ENCODE measurements at regions not wholly inside any gene's neighbourhood (a gene's known extent, or its start where the extent isn't known, plus 50 kb on each side); places are given as distances from the start of the nearest gene placed in this dataset.
A peak's percentile ranks its signal among the peaks of the same experiment; 100 is the strongest.

- H2BK12ac ChIP-seq (ENCODE audit: low read depth, low read length), result peak overlapping the region; percentile 52; the same call in 1 of the 2 replicates
- peak overlapping the region; percentile 35; the same call in 1 of the 2 replicates for H3K18ac ChIP-seq (ENCODE audit: extremely low read depth, low read length)
- WGBS, 2 experiments (ENCODE audit: extremely low coverage in 1 of 2, insufficient coverage in 1 of 2, insufficient read length in 1 of 2, insufficient replicate concordance in 2 of 2, low coverage in 1 of 2, low lambda C conversion rate in 2 of 2, missing lambda C conversion rate in 1 of 2), result 55% methylated on average over 3 of the region's 3 CpGs; no CpG with 5 or more reads in 1 of the 2 experiments
- peak overlapping the region; percentile 55 for H4K91ac ChIP-seq (replicated peaks; ENCODE audit: insufficient read length, low read length)
- CTCF ChIA-PET (ENCODE audit: partially characterized antibody), result interaction anchor here (0.6 to 2.3 kb wide), 10 partner anchors 20 to 400 kb away, joined by 3 to 9 read pairs (median 3); no protein-coding TSS in a partner anchor
- no peak overlapping the region for H3K14ac ChIP-seq (ENCODE audit: insufficient read length)
- peak; percentile 32 for FAIRE-seq
- DNase-seq (ENCODE audit: low read depth in 1 of 2, low spot score in 2 of 2), result no peak
- H3K4ac ChIP-seq (replicated peaks; ENCODE audit: insufficient read length, low read depth, low read length), result no peak overlapping the region
- H3K79me1 ChIP-seq (ENCODE audit: low read depth, low read length), result no peaks in the 10 kb centered on the region
- H3K4me3 ChIP-seq (ENCODE audit: extremely low read depth in 1 of 4, insufficient read depth in 2 of 4, low read depth in 3 of 4, low read length in 4 of 4), result peak overlapping the region in 1 of 4 experiments; percentile 6; a peak in 1 of 8 replicates
- H4K20me1 ChIP-seq (replicated peaks in 1 of 2; ENCODE audit: control insufficient read depth in 1 of 2, insufficient read depth in 2 of 2, low read length in 2 of 2), result no peaks in the 10 kb centered on the region
- no peak overlapping the region for H3K23ac ChIP-seq (ENCODE audit: insufficient read length)
- H3K36me3 ChIP-seq (ENCODE audit: control insufficient read depth in 2 of 4, insufficient read depth in 4 of 4, low read length in 3 of 4), result no peaks in the 10 kb centered on the region; a peak in 1 of 8 replicates
- no peak overlapping the region for H2BK20ac ChIP-seq (ENCODE audit: low read length)
- peak overlapping the region in 1 of 2 experiments; percentile 7; a peak in 1 of 4 replicates for H3K4me2 ChIP-seq (ENCODE audit: insufficient read depth in 1 of 2, low read depth in 2 of 2, low read length in 2 of 2)
- H4K8ac ChIP-seq (ENCODE audit: extremely low read depth, insufficient read depth, low read length), result no peak overlapping the region
- H4K5ac ChIP-seq (ENCODE audit: insufficient read length, low read depth, low read length), result no peak overlapping the region
- H3K27me3 ChIP-seq (replicated peaks in 1 of 4; ENCODE audit: control insufficient read depth in 3 of 4, extremely low read depth in 1 of 4, insufficient read depth in 3 of 4, low read length in 3 of 4), result no peaks in the 10 kb centered on the region
- no peak overlapping the region for H2BK120ac ChIP-seq (replicated peaks; ENCODE audit: low read depth, low read length)
- no peaks in the 10 kb centered on the region for H3K23me2 ChIP-seq (ENCODE audit: low read depth, low read length)
- peak overlapping the region; percentile 12; the same call in 1 of the 2 replicates for H2BK15ac ChIP-seq (ENCODE audit: low read length)
- peaks cover 2 to 10% (median 5%) of the 10 kb centered on the region in 4 experiments; a peak in 4 of 7 replicates for H3K4me1 ChIP-seq (replicated peaks in 1 of 4; ENCODE audit: control insufficient read depth in 3 of 4, insufficient read depth in 4 of 4, low read length in 3 of 4)
- no peak overlapping the region for H3K27ac ChIP-seq (ENCODE audit: low read depth, low read length)
- H3K9ac ChIP-seq (replicated peaks in 1 of 4; ENCODE audit: extremely low read depth in 1 of 4, low read depth in 3 of 4, low read length in 3 of 4), result no peak overlapping the region
- TF ChIP-seq ATF3 (IDR thresholded peaks at IDR 0.05; ENCODE audit: insufficient read depth, low read depth, low read length), result peak; percentile 51; the same call in 1 of the 2 replicates
- TF ChIP-seq EP300 (IDR thresholded peaks at IDR 0.05; ENCODE audit: borderline replicate concordance in 1 of 2, low read depth in 2 of 2, low read length in 2 of 2), result no peak
- no peak for TF ChIP-seq KDM5A (IDR thresholded peaks at IDR 0.05; ENCODE audit: low read length)
- TF ChIP-seq BRCA1 (IDR thresholded peaks at IDR 0.05; ENCODE audit: low read depth, low read length), result no peak
- TF ChIP-seq NANOG (IDR thresholded peaks at IDR 0.05; ENCODE audit: insufficient read depth, low read depth, low read length, poor library complexity, severe bottlenecking), result peak; percentile 25
- peak; percentile 93 for TF ChIP-seq CEBPB (IDR thresholded peaks at IDR 0.05; ENCODE audit: low read depth, low read length)
- H2AK5ac ChIP-seq (ENCODE audit: low read depth, low read length), result no peak overlapping the region
- H2AFZ ChIP-seq (ENCODE audit: low read length), result peak overlapping the region; percentile 37; the same call in 1 of the 2 replicates
- no peaks in the 10 kb centered on the region for H3K79me2 ChIP-seq (ENCODE audit: control insufficient read depth in 1 of 2, insufficient read depth in 2 of 2, low read length in 2 of 2)
- POLR2A ChIA-PET (ENCODE audit: partially characterized antibody), result interaction anchor here (1.0 to 1.9 kb wide), 5 partner anchors 12 to 172 kb away, joined by 3 to 7 read pairs (median 3); no protein-coding TSS in a partner anchor
- no peak overlapping the region for H3K56ac ChIP-seq (replicated peaks; ENCODE audit: insufficient read length, low read depth, low read length)
- no peaks in the 10 kb centered on the region for H3K9me3 ChIP-seq (ENCODE audit: insufficient read depth in 2 of 2, low read depth in 1 of 2, low read length in 1 of 2)
- peak overlapping the region; percentile 87; the same call in 1 of the 2 replicates for H2BK5ac ChIP-seq (ENCODE audit: low read depth, low read length)
Measured at GRCh38 chr3:27653803-27654558, 68.1 kb downstream of the EOMES start.

Data from H1 (cell line).